K562 (cell line): ENCODE measurements at regions not wholly inside any gene's neighbourhood (a gene's known extent, or its start where the extent isn't known, plus 50 kb on each side); places are given as distances from the start of the nearest gene placed in this dataset.

Experiments used
- ATAC-seq: fragments of 200-7000 bp; cut with Tn5 transposase; 3 replicates; pipeline ENCODE4 v1.9.1; 2020; ENCODE audit warnings: moderate library complexity
- BruUV-seq: library from RNA; stranded (reverse); fragments of 400-500 nt; replicated peaks from 2 replicates; lab custom pipeline; 2021; lab: Mats Ljungman, UMichigan
- CTCF ChIA-PET: fragments of 300-600 bp; formaldehyde crosslinking; extraction: SDS; loops from one replicate; lab custom pipeline; 2021; ENCODE audit warnings: low intra/inter-chr PET ratio; lab: Yijun Ruan, JAX
- POLR2A ChIA-PET: fragments of 300-600, 350-650 bp; sonication (Branson Sonifier 250); formaldehyde crosslinking; extraction: SDS; loops from one replicate; lab custom pipeline; 2021; ENCODE audit warnings: antibody characterized with exemption, inconsistent platforms; lab: Yijun Ruan, JAX
- DNase-seq, 4 experiments: peaks; one replicate each; pipeline versions ENCODE4 v3.0.0 to v3.0.0-alpha.2; 2011 to 2018; ENCODE audit warnings: low spot score in 3 of 4, mixed read lengths in 3 of 4; ENCODE audit errors: extremely low read depth in 1 of 4
- FAIRE-seq: peaks from 2 replicates; lab custom pipeline; 2011; peaks lifted over from hg19 to GRCh38; lab: Jason Lieb, UNC
- H2AFZ ChIP-seq: 2 replicates; pipeline ENCODE4 v1.6.0; 2011; ENCODE audit warnings: low read depth, low read length, control low read depth, inconsistent platforms
- H3K27ac ChIP-seq: fragments of 200-600 bp; 3 replicates; pipeline ENCODE4 v1.8.0; 2011; ENCODE audit warnings: low read depth, mild to moderate bottlenecking, control low read depth, inconsistent platforms, low read length, moderate library complexity, mixed read lengths; ENCODE audit errors: extremely low read depth
- H3K27me3 ChIP-seq, 2 experiments: fragments of 300-600 bp in 1 of 2; 2 replicates in 1 of 2; 3 replicates in 1 of 2; pipeline versions ENCODE4 v1.6.0 to v1.8.0; 2011; ENCODE audit warnings: inconsistent platforms in 2 of 2, low read length in 2 of 2, mild to moderate bottlenecking in 1 of 2, mixed read lengths in 1 of 2, moderate library complexity in 1 of 2; ENCODE audit not compliant: control insufficient read depth in 2 of 2, insufficient read depth in 2 of 2
- H3K36me3 ChIP-seq: fragments of 300-600 bp; 3 replicates; pipeline ENCODE4 v1.8.0; 2011; ENCODE audit warnings: mild to moderate bottlenecking, low read length, inconsistent platforms; ENCODE audit not compliant: control insufficient read depth, insufficient read depth
- H3K4me1 ChIP-seq, 2 experiments: fragments of 200-600 bp in 1 of 2; replicated peaks in 1 of 2; 2 replicates in 1 of 2; 3 replicates in 1 of 2; pipeline versions ENCODE4 v1.5.1 to v1.8.0; 2011; ENCODE audit warnings: inconsistent platforms in 2 of 2, low read length in 2 of 2, mild to moderate bottlenecking in 1 of 2, mixed read lengths in 1 of 2, moderate library complexity in 1 of 2; ENCODE audit not compliant: control insufficient read depth in 2 of 2, insufficient read depth in 2 of 2
- H3K4me2 ChIP-seq: 2 replicates; pipeline ENCODE4 v1.6.1; 2011; ENCODE audit warnings: low read length, control low read depth, inconsistent platforms, mixed read lengths; ENCODE audit not compliant: insufficient read depth
- H3K4me3 ChIP-seq: fragments of 200-600 bp; sonication (generic), shearing (Covaris generic); 2 replicates; pipeline ENCODE4 v1.5.1; 2016; ENCODE audit warnings: control low read depth, inconsistent platforms
- H3K79me2 ChIP-seq: fragments of 200-600 bp; 3 replicates; pipeline ENCODE4 v1.8.0; 2011; ENCODE audit warnings: low read length, inconsistent platforms; ENCODE audit not compliant: control insufficient read depth, insufficient read depth
- H3K9ac ChIP-seq, 2 experiments: 2 replicates each; pipeline versions ENCODE4 v1.6.0 to v1.6.1; 2011; ENCODE audit warnings: low read depth in 2 of 2, low read length in 2 of 2, control low read depth in 1 of 2, inconsistent platforms in 1 of 2, mild to moderate bottlenecking in 1 of 2, mixed read lengths in 1 of 2; ENCODE audit not compliant: insufficient read depth in 1 of 2
- H3K9me1 ChIP-seq: one replicate; pipeline ENCODE4 v1.6.0; 2011; ENCODE audit warnings: inconsistent platforms, mild to moderate bottlenecking, low read length, moderate library complexity; ENCODE audit not compliant: control insufficient read depth, insufficient read depth
- H3K9me3 ChIP-seq: replicated peaks from 2 replicates; pipeline ENCODE4 v1.5.1; 2011; ENCODE audit warnings: low read depth, low read length, inconsistent platforms; ENCODE audit not compliant: control insufficient read depth, insufficient read depth
- H4K20me1 ChIP-seq: replicated peaks from 2 replicates; pipeline ENCODE4 v1.6.1; 2011; ENCODE audit warnings: low read length, inconsistent platforms, mixed read lengths; ENCODE audit not compliant: control insufficient read depth, insufficient read depth
- CREB1 ChIP-seq, 2 experiments: sonication (generic) in 1 of 2; formaldehyde crosslinking in 1 of 2; IDR thresholded peaks; 2 replicates each; pipeline versions ENCODE4 v1.6.1 to v1.8.0; 2012 to 2022; ENCODE audit warnings: inconsistent platforms in 1 of 2, mild to moderate bottlenecking in 1 of 2, missing genetic modification reagents in 1 of 2, moderate library complexity in 1 of 2
- CTBP1 ChIP-seq: fragments of 450-650 bp; IDR thresholded peaks from 2 replicates; pipeline ENCODE4 v1.6.1; 2016; ENCODE audit warnings: borderline replicate concordance
- MCM3 ChIP-seq: fragments of 450-650 bp; IDR thresholded peaks from 2 replicates; pipeline ENCODE4 v1.6.1; 2016
- NFE2 ChIP-seq: IDR thresholded peaks from 2 replicates; pipeline ENCODE4 v1.6.1; 2014; ENCODE audit warnings: antibody characterized with exemption, low read depth
- NFIC ChIP-seq: fragments of 450-650 bp; IDR thresholded peaks from 2 replicates; pipeline ENCODE4 v1.6.1; 2017; ENCODE audit warnings: mild to moderate bottlenecking, inconsistent platforms
- NR2C1 ChIP-seq, 2 experiments: fragments of 450-650 bp; IDR thresholded peaks; 2 replicates each; pipeline ENCODE4 v1.6.1; 2017; ENCODE audit warnings: mild to moderate bottlenecking in 2 of 2, antibody characterized with exemption in 1 of 2, inconsistent platforms in 1 of 2, missing compliant biosample characterization in 1 of 2, missing genetic modification characterization in 1 of 2
- SMARCC2 ChIP-seq: fragments of 450-650 bp; IDR thresholded peaks from 2 replicates; pipeline ENCODE4 v1.6.1; 2017; ENCODE audit warnings: antibody characterized with exemption, moderate library complexity, mild to moderate bottlenecking, low read depth
- TBP ChIP-seq: optimal IDR thresholded peaks from 2 replicates; pipeline ENCODE3; 2011; ENCODE audit warnings: low read depth, low read length, improper control_type of control experiment
- TGIF2 ChIP-seq: sonication (generic); formaldehyde crosslinking; IDR thresholded peaks from 2 replicates; pipeline ENCODE4 v1.8.1; 2022; ENCODE audit warnings: mild to moderate bottlenecking, missing genetic modification reagents, moderate library complexity
- ZFP36 ChIP-seq: fragments of 150-350 bp; IDR thresholded peaks from 2 replicates; pipeline ENCODE4 v1.6.1; 2018; ENCODE audit warnings: low read length, low read depth; ENCODE audit not compliant: partially characterized antibody
- WGBS: fragments of 100-300 bp; shearing (Covaris generic); methylation state at CpG from one replicate; pipeline ENCODE4 v1.1.6; 2016; ENCODE audit warnings: low coverage, mixed read lengths; ENCODE audit not compliant: insufficient coverage; ENCODE audit errors: missing lambda C conversion rate; 5-methylcytosine and 5-hydroxymethylcytosine counted together
- in situ Hi-C: fragments of 300-500 bp; cut with MboI; formaldehyde crosslinking; loops from 4 replicates; pipeline ENCODE4 v1.15.0; 2018; ENCODE audit warnings: inconsistent platforms, mixed read lengths
- intact Hi-C: fragments of 100-400 bp; cut with micrococcal nuclease; formaldehyde crosslinking; loops from 2 replicates; pipeline ENCODE4 v1.14.2; 2022
- TF ChIP-seq, protein P1 (sequence below): IDR thresholded peaks from 2 replicates; pipeline ENCODE4 v1.6.1; 2011; ENCODE audit not compliant: insufficient read length; ENCODE audit errors: extremely low read depth
- TF ChIP-seq, protein P2 (sequence below): fragments of 450-650 bp; IDR thresholded peaks from 2 replicates; pipeline ENCODE4 v1.6.1; 2018; ENCODE audit not compliant: partially characterized antibody

- Histone ChIP-seq H3K9me3 (no peaks in the 10 kb centered on the region), H3K9me1 (peaks cover 4% of the 10 kb centered on the region), H3K27me3 (peaks cover 33 to 74% of the 10 kb centered on the region in 2 experiments), H2AFZ (no peak overlapping the region), H3K4me2 (no peak overlapping the region), H3K4me3 (no peak overlapping the region), H3K9ac (no peak overlapping the region), H3K79me2 (no peaks in the 10 kb centered on the region), H3K36me3 (no peaks in the 10 kb centered on the region), H4K20me1 (no peaks in the 10 kb centered on the region), H3K4me1 (peaks cover 0 to 3% of the 10 kb centered on the region in 2 experiments; a peak in 2 of 5 replicates), H3K27ac (no peak overlapping the region)
- ATAC-seq (peak; percentile 29; the same call in 1 of the 3 replicates), FAIRE-seq (no peak), DNase-seq (no peak)
- CTCF ChIA-PET, result no interaction called here
- POLR2A ChIA-PET, result no interaction called here
- intact Hi-C loops (no loop called here), in situ Hi-C loops (no loop called here)
- BruUV-seq, result no TSS peak
- TF ChIP-seq TGIF2, result no peak
- no peak for TF ChIP-seq CREB1 (IDR thresholded peaks at IDR 0.05)
- TF ChIP-seq CREB1 (CRISPR knock-in tag; IDR thresholded peaks at IDR 0.05), result no peak
- TF ChIP-seq TBP, result no peak
- TF ChIP-seq, protein P1, sequence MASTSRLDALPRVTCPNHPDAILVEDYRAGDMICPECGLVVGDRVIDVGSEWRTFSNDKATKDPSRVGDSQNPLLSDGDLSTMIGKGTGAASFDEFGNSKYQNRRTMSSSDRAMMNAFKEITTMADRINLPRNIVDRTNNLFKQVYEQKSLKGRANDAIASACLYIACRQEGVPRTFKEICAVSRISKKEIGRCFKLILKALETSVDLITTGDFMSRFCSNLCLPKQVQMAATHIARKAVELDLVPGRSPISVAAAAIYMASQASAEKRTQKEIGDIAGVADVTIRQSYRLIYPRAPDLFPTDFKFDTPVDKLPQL, result no peak
- TF ChIP-seq CTBP1, result no peak
- TF ChIP-seq SMARCC2, result no peak
- TF ChIP-seq MCM3, result no peak
- no peak for TF ChIP-seq NFE2
- TF ChIP-seq ZFP36, result peak; percentile 46
- TF ChIP-seq, protein P2, sequence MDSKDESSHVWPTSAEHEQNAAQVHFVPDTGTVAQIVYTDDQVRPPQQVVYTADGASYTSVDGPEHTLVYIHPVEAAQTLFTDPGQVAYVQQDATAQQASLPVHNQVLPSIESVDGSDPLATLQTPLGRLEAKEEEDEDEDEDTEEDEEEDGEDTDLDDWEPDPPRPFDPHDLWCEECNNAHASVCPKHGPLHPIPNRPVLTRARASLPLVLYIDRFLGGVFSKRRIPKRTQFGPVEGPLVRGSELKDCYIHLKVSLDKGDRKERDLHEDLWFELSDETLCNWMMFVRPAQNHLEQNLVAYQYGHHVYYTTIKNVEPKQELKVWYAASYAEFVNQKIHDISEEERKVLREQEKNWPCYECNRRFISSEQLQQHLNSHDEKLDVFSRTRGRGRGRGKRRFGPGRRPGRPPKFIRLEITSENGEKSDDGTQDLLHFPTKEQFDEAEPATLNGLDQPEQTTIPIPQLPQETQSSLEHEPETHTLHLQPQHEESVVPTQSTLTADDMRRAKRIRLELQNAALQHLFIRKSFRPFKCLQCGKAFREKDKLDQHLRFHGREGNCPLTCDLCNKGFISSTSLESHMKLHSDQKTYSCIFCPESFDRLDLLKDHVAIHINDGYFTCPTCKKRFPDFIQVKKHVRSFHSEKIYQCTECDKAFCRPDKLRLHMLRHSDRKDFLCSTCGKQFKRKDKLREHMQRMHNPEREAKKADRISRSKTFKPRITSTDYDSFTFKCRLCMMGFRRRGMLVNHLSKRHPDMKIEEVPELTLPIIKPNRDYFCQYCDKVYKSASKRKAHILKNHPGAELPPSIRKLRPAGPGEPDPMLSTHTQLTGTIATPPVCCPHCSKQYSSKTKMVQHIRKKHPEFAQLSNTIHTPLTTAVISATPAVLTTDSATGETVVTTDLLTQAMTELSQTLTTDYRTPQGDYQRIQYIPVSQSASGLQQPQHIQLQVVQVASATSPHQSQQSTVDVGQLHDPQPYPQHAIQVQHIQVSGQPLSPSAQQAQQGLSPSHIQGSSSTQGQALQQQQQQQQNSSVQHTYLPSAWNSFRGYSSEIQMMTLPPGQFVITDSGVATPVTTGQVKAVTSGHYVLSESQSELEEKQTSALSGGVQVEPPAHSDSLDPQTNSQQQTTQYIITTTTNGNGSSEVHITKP, result no peak
- no peak for TF ChIP-seq NR2C1 (IDR thresholded peaks at IDR 0.05)
- TF ChIP-seq NR2C1 (tag; IDR thresholded peaks at IDR 0.05), result no peak
- TF ChIP-seq NFIC, result 0 out of 2 replicates have a peak, but pooled peaks have one; percentile 8
- WGBS, result 0% methylated on average over 7 of the region's 7 CpGs
These were observed 54.3 kb downstream of the KCNF1 start for GRCh38 chr2:10966056-10966455.
